H1 (cell line): ENCODE measurements at regions not wholly inside any gene's neighbourhood (a gene's known extent, or its start where the extent isn't known, plus 50 kb on each side); places are given as distances from the start of the nearest gene placed in this dataset.

ENCODE experiments used
- CTCF ChIA-PET: fragments of 300-600 bp; sonication (Branson Sonifier 250); formaldehyde crosslinking; loops from one replicate; lab custom pipeline; 2021; ENCODE audit not compliant: partially characterized antibody; lab: Charles Lee
- POLR2A ChIA-PET: fragments of 300-600 bp; sonication (Branson Sonifier 250); formaldehyde crosslinking; loops from one replicate; lab custom pipeline; 2021; ENCODE audit warnings: inconsistent platforms; ENCODE audit not compliant: partially characterized antibody; lab: Charles Lee
- DNase-seq, 2 experiments: peaks; one replicate each; pipeline versions ENCODE4 v3.0.0 to v3.0.0-alpha.2; 2010 to 2022; ENCODE audit warnings: low spot score in 2 of 2, low read depth in 1 of 2, mixed read lengths in 1 of 2
- FAIRE-seq: peaks from 2 replicates; lab custom pipeline; 2011; peaks lifted over from hg19 to GRCh38; lab: Jason Lieb, UNC
- H2AFZ ChIP-seq: 2 replicates; pipeline ENCODE4 v1.8.1; 2012; ENCODE audit warnings: low read length, inconsistent platforms
- H2AK5ac ChIP-seq: 2 replicates; pipeline ENCODE4 v1.6.1; 2013; ENCODE audit warnings: low read depth, low read length
- H2BK120ac ChIP-seq: replicated peaks from 2 replicates; pipeline ENCODE3; 2013; ENCODE audit warnings: low read depth, low read length, inconsistent platforms
- H2BK12ac ChIP-seq: 2 replicates; pipeline ENCODE4 v1.6.1; 2013; ENCODE audit warnings: low read depth, low read length
- H2BK15ac ChIP-seq: 2 replicates; pipeline ENCODE4 v1.6.1; 2013; ENCODE audit warnings: low read length
- H2BK20ac ChIP-seq: 2 replicates; pipeline ENCODE4 v1.6.1; 2013; ENCODE audit warnings: low read length
- H2BK5ac ChIP-seq: 2 replicates; pipeline ENCODE4 v1.6.1; 2013; ENCODE audit warnings: low read depth, low read length
- H3K14ac ChIP-seq: 2 replicates; pipeline ENCODE4 v1.6.1; 2013; ENCODE audit warnings: inconsistent platforms; ENCODE audit not compliant: insufficient read length
- H3K18ac ChIP-seq: 2 replicates; pipeline ENCODE4 v1.6.1; 2013; ENCODE audit warnings: low read length; ENCODE audit errors: extremely low read depth
- H3K23ac ChIP-seq: 2 replicates; pipeline ENCODE4 v1.6.1; 2013; ENCODE audit warnings: inconsistent platforms; ENCODE audit not compliant: insufficient read length
- H3K23me2 ChIP-seq: 2 replicates; pipeline ENCODE4 v1.6.1; 2013; ENCODE audit warnings: low read depth, low read length
- H3K27ac ChIP-seq: 2 replicates; pipeline ENCODE4 v1.6.1; 2011; ENCODE audit warnings: low read depth, low read length, inconsistent platforms
- H3K27me3 ChIP-seq, 4 experiments: replicated peaks in 1 of 4; 1 replicate in 1 of 4; 2 replicates in 3 of 4; pipeline versions ENCODE4 v1.6.1 to v1.8.1; 2011 to 2013; ENCODE audit warnings: low read length in 3 of 4, mild to moderate bottlenecking in 3 of 4, inconsistent platforms in 2 of 4, mixed read lengths in 2 of 4, moderate library complexity in 1 of 4; ENCODE audit not compliant: control insufficient read depth in 3 of 4, insufficient read depth in 3 of 4; ENCODE audit errors: extremely low read depth in 1 of 4
- H3K36me3 ChIP-seq, 4 experiments: 2 replicates each; pipeline versions ENCODE4 v1.6.1 to v1.8.1; 2011 to 2013; ENCODE audit warnings: mild to moderate bottlenecking in 4 of 4, low read length in 3 of 4, moderate library complexity in 2 of 4, control low read depth in 1 of 4, inconsistent platforms in 1 of 4; ENCODE audit not compliant: insufficient read depth in 4 of 4, control insufficient read depth in 2 of 4
- H3K4ac ChIP-seq: replicated peaks from 2 replicates; pipeline ENCODE3; 2013; ENCODE audit warnings: low read length, low read depth, mixed read lengths, inconsistent platforms; ENCODE audit not compliant: insufficient read length
- H3K4me1 ChIP-seq, 4 experiments: replicated peaks in 1 of 4; 1 replicate in 1 of 4; 2 replicates in 3 of 4; pipeline versions ENCODE4 v1.6.1 to v1.8.1; 2011 to 2013; ENCODE audit warnings: low read length in 3 of 4, inconsistent platforms in 2 of 4, mixed read lengths in 1 of 4; ENCODE audit not compliant: insufficient read depth in 4 of 4, control insufficient read depth in 3 of 4
- H3K4me2 ChIP-seq, 2 experiments: 2 replicates each; pipeline versions ENCODE4 v1.6.1 to v1.8.1; 2011 to 2013; ENCODE audit warnings: low read depth in 2 of 2, low read length in 2 of 2, control low read depth in 1 of 2, inconsistent platforms in 1 of 2, mild to moderate bottlenecking in 1 of 2; ENCODE audit not compliant: insufficient read depth in 1 of 2
- H3K4me3 ChIP-seq, 4 experiments: fragments of 200-600, 300-600 bp in 1 of 4; sonication (generic), shearing (Covaris generic), sonication (Bioruptor Twin) in 1 of 4; 2 replicates each; pipeline versions ENCODE4 v1.5.1 to v1.8.1; 2011 to 2016; ENCODE audit warnings: low read length in 4 of 4, low read depth in 3 of 4, control low read depth in 2 of 4, inconsistent platforms in 2 of 4, mild to moderate bottlenecking in 2 of 4, mixed read lengths in 1 of 4, moderate library complexity in 1 of 4; ENCODE audit not compliant: insufficient read depth in 2 of 4; ENCODE audit errors: extremely low read depth in 1 of 4
- H3K56ac ChIP-seq: replicated peaks from 2 replicates; pipeline ENCODE3; 2013; ENCODE audit warnings: low read depth, mild to moderate bottlenecking, mixed read lengths, low read length, inconsistent platforms; ENCODE audit not compliant: insufficient read length
- H3K79me1 ChIP-seq: 2 replicates; pipeline ENCODE4 v1.6.1; 2013; ENCODE audit warnings: low read depth, low read length, control low read depth
- H3K79me2 ChIP-seq, 2 experiments: 2 replicates each; pipeline versions ENCODE4 v1.6.1 to v1.8.1; 2012 to 2013; ENCODE audit warnings: low read length in 2 of 2, mild to moderate bottlenecking in 2 of 2, inconsistent platforms in 1 of 2; ENCODE audit not compliant: insufficient read depth in 2 of 2, control insufficient read depth in 1 of 2
- H3K9ac ChIP-seq, 4 experiments: replicated peaks in 1 of 4; 1 replicate in 1 of 4; 2 replicates in 3 of 4; pipeline versions ENCODE4 v1.6.1 to v1.8.1; 2011 to 2013; ENCODE audit warnings: low read depth in 3 of 4, low read length in 3 of 4, control low read depth in 2 of 4, mild to moderate bottlenecking in 2 of 4, moderate library complexity in 2 of 4, inconsistent platforms in 1 of 4; ENCODE audit errors: extremely low read depth in 1 of 4
- H3K9me3 ChIP-seq, 2 experiments: 2 replicates each; pipeline versions ENCODE4 v1.6.1 to v1.8.1; 2012 to 2013; ENCODE audit warnings: mild to moderate bottlenecking in 2 of 2, moderate library complexity in 2 of 2, control low read depth in 1 of 2, inconsistent platforms in 1 of 2, low read depth in 1 of 2, low read length in 1 of 2, mixed read lengths in 1 of 2; ENCODE audit not compliant: insufficient read depth in 2 of 2
- H4K20me1 ChIP-seq, 2 experiments: replicated peaks in 1 of 2; 2 replicates each; pipeline versions ENCODE3 to v1.8.1; 2011 to 2013; ENCODE audit warnings: inconsistent platforms in 2 of 2, low read length in 2 of 2, mild to moderate bottlenecking in 1 of 2; ENCODE audit not compliant: insufficient read depth in 2 of 2, control insufficient read depth in 1 of 2
- H4K5ac ChIP-seq: 2 replicates; pipeline ENCODE4 v1.6.1; 2013; ENCODE audit warnings: low read length, low read depth, mixed read lengths, inconsistent platforms; ENCODE audit not compliant: insufficient read length
- H4K8ac ChIP-seq: 2 replicates; pipeline ENCODE4 v1.8.0; 2013; ENCODE audit warnings: mild to moderate bottlenecking, moderate library complexity, low read length, inconsistent platforms; ENCODE audit not compliant: insufficient read depth; ENCODE audit errors: extremely low read depth
- H4K91ac ChIP-seq: replicated peaks from 2 replicates; pipeline ENCODE3; 2013; ENCODE audit warnings: low read length, mixed read lengths, inconsistent platforms; ENCODE audit not compliant: insufficient read length
- ATF2 ChIP-seq: IDR thresholded peaks from 2 replicates; pipeline ENCODE4 v1.6.1; 2012; ENCODE audit warnings: low read length, inconsistent platforms
- E2F6 ChIP-seq: IDR thresholded peaks from 2 replicates; pipeline ENCODE4 v1.6.1; 2012; ENCODE audit warnings: inconsistent platforms
- EP300 ChIP-seq, 2 experiments: IDR thresholded peaks; 1 replicate in 1 of 2; 2 replicates in 1 of 2; pipeline ENCODE4 v1.6.1; 2011 to 2012; ENCODE audit warnings: low read depth in 2 of 2, low read length in 2 of 2, mild to moderate bottlenecking in 2 of 2, borderline replicate concordance in 1 of 2, inconsistent platforms in 1 of 2, moderate library complexity in 1 of 2
- SRF ChIP-seq: IDR thresholded peaks from 2 replicates; pipeline ENCODE4 v1.6.1; 2011; ENCODE audit warnings: mild to moderate bottlenecking, low read depth, low read length, moderate library complexity
- TAF7 ChIP-seq: optimal IDR thresholded peaks from 2 replicates; pipeline ENCODE3; 2011; ENCODE audit warnings: low read depth, mild to moderate bottlenecking, inconsistent platforms, low read length, moderate library complexity, borderline replicate concordance
- WGBS, 2 experiments: shearing (Covaris generic) in 1 of 2; methylation state at CpG; one replicate each; pipeline versions ENCODE4 v1.1.6 to v1.1.7; 2013 to 2015; ENCODE audit warnings: low lambda C conversion rate in 2 of 2, mixed read lengths in 2 of 2, inconsistent platforms in 1 of 2, low coverage in 1 of 2, missing lambda C conversion rate in 1 of 2; ENCODE audit not compliant: insufficient replicate concordance in 2 of 2, insufficient coverage in 1 of 2, insufficient read length in 1 of 2; ENCODE audit errors: extremely low coverage in 1 of 2, missing lambda C conversion rate in 1 of 2; 5-methylcytosine and 5-hydroxymethylcytosine counted together

- Histone ChIP-seq H2BK12ac (no peak overlapping the region), H2AK5ac (no peak overlapping the region), H3K18ac (no peak overlapping the region), H2BK120ac (no peak overlapping the region), H3K4me2 (no peak overlapping the region), H2AFZ (no peak overlapping the region), H4K5ac (no peak overlapping the region), H2BK5ac (no peak overlapping the region), H3K23ac (no peak overlapping the region), H3K4me3 (no peak overlapping the region), H3K4ac (no peak overlapping the region), H3K27ac (no peak overlapping the region), H3K79me1 (no peaks in the 10 kb centered on the region), H3K56ac (no peak overlapping the region)
- FAIRE-seq = no peak
- no peak for TF ChIP-seq EP300 (IDR thresholded peaks at IDR 0.05; ENCODE audit: borderline replicate concordance in 1 of 2, low read depth in 2 of 2, low read length in 2 of 2)
- TF ChIP-seq SRF = no peak
- TF ChIP-seq E2F6 = no peak
- no peak for TF ChIP-seq TAF7
- TF ChIP-seq ATF2 = no peak
- TF ChIP-seq, all 59 proteins: peak for 0
- Histone ChIP-seq H4K20me1 (no peaks in the 10 kb centered on the region), H3K9ac (no peak overlapping the region), H4K91ac (no peak overlapping the region), H2BK15ac (no peak overlapping the region), H4K8ac (no peak overlapping the region), H2BK20ac (no peak overlapping the region), H3K9me3 (peaks cover 0 to 7% of the 10 kb centered on the region in 2 experiments; a peak in 1 of 4 replicates), H3K36me3 (no peaks in the 10 kb centered on the region), H3K27me3 (no peaks in the 10 kb centered on the region), H3K23me2 (no peaks in the 10 kb centered on the region), H3K14ac (no peak overlapping the region), H3K79me2 (no peaks in the 10 kb centered on the region), H3K4me1 (no peaks in the 10 kb centered on the region)
- POLR2A ChIA-PET = no interaction called here
- CTCF ChIA-PET = no interaction called here
- 50% methylated on average over 2 of the region's 2 CpGs; no CpG with 5 or more reads in 1 of the 2 experiments for WGBS, 2 experiments
- no peak for DNase-seq
Measured at GRCh38 chr15:24146251-24146650, 459.1 kb upstream of the NDN start.
